GM12874 (cell line): ENCODE measurements at regions not wholly inside any gene's neighbourhood (a gene's known extent, or its start where the extent isn't known, plus 50 kb on each side); places are given as distances from the start of the nearest gene placed in this dataset.

Experiments
- CTCF ChIP-seq: IDR thresholded peaks from 2 replicates; pipeline ENCODE4 v1.5.1; 2011; ENCODE audit warnings: low read depth, mild to moderate bottlenecking, control low read depth, low read length, moderate library complexity; ENCODE audit not compliant: insufficient read depth

GRCh38 chr6:169972736-169973135, 221.3 kb downstream of the ERMARD start:
- no peak for TF ChIP-seq CTCF

- no peak for TF ChIP-seq CTCF
Measured at GRCh38 chr6:169972101-169972651, 220.8 kb downstream of the ERMARD start.

GRCh38 chr6:169971081-169971861, 219.8 kb downstream of the ERMARD start:
- TF ChIP-seq CTCF = no peak

GRCh38 chr6:169970306-169970988, 219.0 kb downstream of the ERMARD start:
- TF ChIP-seq CTCF = no peak

GRCh38 chr6:169969372-169970099, 218.1 kb downstream of the ERMARD start:
- TF ChIP-seq CTCF = no peak

- no peak for TF ChIP-seq CTCF
Measured at GRCh38 chr6:169968541-169969270, 217.3 kb downstream of the ERMARD start.
